ENCODE measurements at regions not wholly inside any gene's neighbourhood (a gene's known extent, or its start where the extent isn't known, plus 50 kb on each side); places are given as distances from the start of the nearest gene placed in this dataset.

DNA sequence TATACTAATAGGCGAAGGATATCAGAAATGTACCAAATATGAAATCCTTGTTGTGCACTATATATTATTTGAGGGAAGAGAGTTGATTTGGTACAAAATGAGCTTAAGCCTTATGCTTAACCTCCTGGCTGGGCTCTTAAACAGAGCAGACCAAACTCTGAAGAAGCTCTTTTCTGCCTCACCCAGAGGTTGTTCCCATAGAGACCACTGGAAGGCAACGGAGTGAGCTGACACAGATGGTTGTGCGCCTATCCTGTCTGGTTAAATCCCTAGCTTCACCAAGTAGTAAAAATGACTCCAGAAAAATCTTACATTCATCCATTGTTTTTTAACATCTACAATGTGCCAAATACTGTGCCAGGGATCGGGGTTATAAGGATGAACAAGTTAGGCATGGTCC is 55.9 kb upstream of the NOL4 start:
- TF ChIP-seq, protein P1, sequence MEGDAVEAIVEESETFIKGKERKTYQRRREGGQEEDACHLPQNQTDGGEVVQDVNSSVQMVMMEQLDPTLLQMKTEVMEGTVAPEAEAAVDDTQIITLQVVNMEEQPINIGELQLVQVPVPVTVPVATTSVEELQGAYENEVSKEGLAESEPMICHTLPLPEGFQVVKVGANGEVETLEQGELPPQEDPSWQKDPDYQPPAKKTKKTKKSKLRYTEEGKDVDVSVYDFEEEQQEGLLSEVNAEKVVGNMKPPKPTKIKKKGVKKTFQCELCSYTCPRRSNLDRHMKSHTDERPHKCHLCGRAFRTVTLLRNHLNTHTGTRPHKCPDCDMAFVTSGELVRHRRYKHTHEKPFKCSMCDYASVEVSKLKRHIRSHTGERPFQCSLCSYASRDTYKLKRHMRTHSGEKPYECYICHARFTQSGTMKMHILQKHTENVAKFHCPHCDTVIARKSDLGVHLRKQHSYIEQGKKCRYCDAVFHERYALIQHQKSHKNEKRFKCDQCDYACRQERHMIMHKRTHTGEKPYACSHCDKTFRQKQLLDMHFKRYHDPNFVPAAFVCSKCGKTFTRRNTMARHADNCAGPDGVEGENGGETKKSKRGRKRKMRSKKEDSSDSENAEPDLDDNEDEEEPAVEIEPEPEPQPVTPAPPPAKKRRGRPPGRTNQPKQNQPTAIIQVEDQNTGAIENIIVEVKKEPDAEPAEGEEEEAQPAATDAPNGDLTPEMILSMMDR (IDR thresholded peaks at IDR 0.05) = no peak
- no peak for TF ChIP-seq EP300 (IDR thresholded peaks at IDR 0.05)
- TF ChIP-seq POLR2A (IDR thresholded peaks at IDR 0.05; ENCODE audit: low read depth) = no peak
- no peak for TF ChIP-seq POLR2AphosphoS5 (IDR thresholded peaks at IDR 0.05)

All from esophagus muscularis mucosa (tissue), 4 donors.